Stomach (tissue), 8 donors: ENCODE measurements at regions not wholly inside any gene's neighbourhood (a gene's known extent, or its start where the extent isn't known, plus 50 kb on each side); places are given as distances from the start of the nearest gene placed in this dataset.

ENCODE experiments used
- DNase-seq, 2 donors: peaks; one replicate each; pipeline versions ENCODE4 v3.0.0 to v3.0.0-alpha.2; 2013 to 2019
- H3K27ac ChIP-seq, 5 donors: fragments of 200-600 bp in 4 of 5; sonication (generic) in 4 of 5; one replicate each; pipeline ENCODE4 v1.5.1; 2013 to 2019; ENCODE audit warnings: mild to moderate bottlenecking in 1 of 5, moderate library complexity in 1 of 5
- H3K27me3 ChIP-seq, 3 donors: fragments of 200-600 bp; sonication (generic); one replicate each; pipeline ENCODE4 v1.5.1; 2017 to 2019; ENCODE audit warnings: mixed run types in 1 of 3
- H3K36me3 ChIP-seq, 4 donors: fragments of 200-600 bp; sonication (generic); 1 replicate in 3 of 4; 2 replicates in 1 of 4; pipeline ENCODE4 v1.5.1; 2016 to 2019
- H3K4me1 ChIP-seq, 4 donors: fragments of 200-600 bp; sonication (generic); one replicate each; pipeline ENCODE4 v1.5.1; 2016 to 2019
- H3K4me3 ChIP-seq, 4 donors: fragments of 200-600 bp; sonication (generic) in 3 of 4; one replicate each; pipeline ENCODE4 v1.5.1; 2016 to 2019; ENCODE audit warnings: mild to moderate bottlenecking in 1 of 4
- H3K9me3 ChIP-seq, 4 donors: fragments of 200-600 bp; sonication (generic); one replicate each; pipeline ENCODE4 v1.5.1; 2016 to 2019
- CTCF ChIP-seq, 7 experiments: fragments of 450-650 bp in 4 of 7; fragments of 200-600 bp in 3 of 7; sonication (generic) in 3 of 7; IDR thresholded peaks; one replicate each; pipeline ENCODE4 v1.5.1; 2016 to 2019; ENCODE audit warnings: antibody characterized with exemption in 7 of 7, control low read depth in 2 of 7, mild to moderate bottlenecking in 1 of 7
- EP300 ChIP-seq: sonication (generic); formaldehyde crosslinking; IDR thresholded peaks from one replicate; pipeline ENCODE4 v1.6.1; 2017; ENCODE audit warnings: antibody characterized with exemption
- POLR2A ChIP-seq, 4 donors: fragments of 450-650 bp; IDR thresholded peaks; one replicate each; pipeline ENCODE4 v1.6.1; 2016; ENCODE audit warnings: antibody characterized with exemption in 4 of 4, control low read depth in 2 of 4, mild to moderate bottlenecking in 1 of 4, moderate library complexity in 1 of 4
- POLR2AphosphoS5 ChIP-seq, 3 donors: sonication (generic); formaldehyde crosslinking; IDR thresholded peaks; one replicate each; pipeline ENCODE4 v1.6.1; 2016; ENCODE audit warnings: antibody characterized with exemption in 3 of 3
- WGBS, 5 donors: extraction: QIAGEN DNeasy Blood & Tissue Kit in 3 of 5; methylation state at CpG; one replicate each; pipeline versions ENCODE4 v1.1.5 to v1.1.7; 2013 to 2018; 5-methylcytosine and 5-hydroxymethylcytosine counted together
- intact Hi-C: fragments of 100-400 bp; cut with DNase I; formaldehyde crosslinking; loops from one replicate; pipeline ENCODE4 v1.15.1; 2023; ENCODE audit warnings: low total_unique reads
- donor health status: healthy with polysubstance abuse.
- donor health status: Bipolar disorder and iron deficiency.
- donor health status: healthy.

- no peak for DNase-seq
- Histone ChIP-seq H3K27me3 (no peaks in the 10 kb centered on the region), H3K36me3 (no peaks in the 10 kb centered on the region), H3K27ac (no peak overlapping the region), H3K4me1 (no peaks in the 10 kb centered on the region), H3K9me3 (no peaks in the 10 kb centered on the region), H3K4me3 (no peak overlapping the region)
- WGBS, 5 donors: 85 to 100% (median 89%) methylated on average over 1 of the region's 1 CpG
- intact Hi-C loops: no loop called here
- TF ChIP-seq POLR2A (IDR thresholded peaks at IDR 0.05): no peak
- no peak for TF ChIP-seq EP300
- no peak for TF ChIP-seq CTCF (IDR thresholded peaks at IDR 0.05)
- no peak for TF ChIP-seq POLR2AphosphoS5 (IDR thresholded peaks at IDR 0.05)
Measured at GRCh38 chr5:86926033-86926432, 308.3 kb downstream of the COX7C start.

- Histone ChIP-seq H3K9me3 (no peaks in the 10 kb centered on the region), H3K27me3 (no peaks in the 10 kb centered on the region), H3K27ac (no peak overlapping the region), H3K36me3 (no peaks in the 10 kb centered on the region), H3K4me1 (no peaks in the 10 kb centered on the region), H3K4me3 (no peak overlapping the region)
- intact Hi-C loops: no loop called here
- no peak for DNase-seq
- TF ChIP-seq EP300 (no peak), POLR2A (IDR thresholded peaks at IDR 0.05) (no peak), POLR2AphosphoS5 (IDR thresholded peaks at IDR 0.05) (no peak), CTCF (IDR thresholded peaks at IDR 0.05) (no peak)
- 48 to 61% (median 54%) methylated on average over 8 of the region's 8 CpGs for WGBS, 5 donors
Measured at GRCh38 chr5:86929123-86929766, 311.5 kb downstream of the COX7C start.

- TF ChIP-seq POLR2AphosphoS5 (IDR thresholded peaks at IDR 0.05) (no peak), EP300 (no peak), CTCF (IDR thresholded peaks at IDR 0.05) (no peak), POLR2A (IDR thresholded peaks at IDR 0.05) (no peak)
- Histone ChIP-seq H3K27me3 (no peaks in the 10 kb centered on the region), H3K9me3 (no peaks in the 10 kb centered on the region), H3K36me3 (no peaks in the 10 kb centered on the region), H3K27ac (no peak overlapping the region), H3K4me1 (no peaks in the 10 kb centered on the region), H3K4me3 (no peak overlapping the region)
- DNase-seq: no peak
- intact Hi-C loops: no loop called here
- WGBS, 5 donors: 37 to 54% (median 51%) methylated on average over 3 of the region's 3 CpGs
Measured at GRCh38 chr5:86951761-86952160, 315.9 kb upstream of the RASA1 start.

GRCh38 chr5:86964889-86965288, 302.8 kb upstream of the RASA1 start:
- H3K4me1 ChIP-seq: peaks cover 0 to 7% (median 2%) of the 10 kb centered on the region in 4 donors
- 65 to 89% (median 74%) methylated on average over 1 of the region's 1 CpG for WGBS, 5 donors
- no peak for TF ChIP-seq POLR2A (IDR thresholded peaks at IDR 0.05)
- TF ChIP-seq POLR2AphosphoS5 (IDR thresholded peaks at IDR 0.05): no peak
- no peak for TF ChIP-seq EP300
- TF ChIP-seq CTCF (IDR thresholded peaks at IDR 0.05): no peak
- H3K4me3 ChIP-seq: no peak overlapping the region
- no peaks in the 10 kb centered on the region for H3K27me3 ChIP-seq
- no peak for DNase-seq
- no peaks in the 10 kb centered on the region for H3K9me3 ChIP-seq
- H3K27ac ChIP-seq: no peak overlapping the region
- intact Hi-C loops: no loop called here
- H3K36me3 ChIP-seq: no peaks in the 10 kb centered on the region
